GM23338 (cell line): ENCODE measurements at regions not wholly inside any gene's neighbourhood (a gene's known extent, or its start where the extent isn't known, plus 50 kb on each side); places are given as distances from the start of the nearest gene placed in this dataset.

Experiments
- ATAC-seq: fragments of 200-7000 bp; cut with Tn5 transposase; 3 replicates; pipeline ENCODE4 v1.9.1; 2020
- DNase-seq: peaks from one replicate; pipeline ENCODE4 v3.0.0-alpha.2; 2015; ENCODE audit warnings: low spot score
- H2AFZ ChIP-seq: fragments of 200-600 bp; sonication (generic); 2 replicates; pipeline ENCODE4 v1.8.0; 2016; ENCODE audit warnings: antibody characterized with exemption, mild to moderate bottlenecking, moderate library complexity
- H3F3A ChIP-seq: fragments of 200-600 bp; sonication (generic); replicated peaks from 2 replicates; pipeline ENCODE4 v1.8.0; 2017; ENCODE audit warnings: antibody characterized with exemption, mixed run types, low read depth
- H3K27ac ChIP-seq: fragments of 200-600 bp; sonication (generic); 2 replicates; pipeline ENCODE4 v1.6.1; 2016; ENCODE audit warnings: low read depth
- H3K27me3 ChIP-seq: fragments of 200-600 bp; sonication (generic); 2 replicates; pipeline ENCODE4 v1.8.0; 2016; ENCODE audit warnings: mild to moderate bottlenecking, mixed run types, moderate library complexity; ENCODE audit not compliant: insufficient read depth
- H3K36me3 ChIP-seq: fragments of 200-600 bp; sonication (generic); 2 replicates; pipeline ENCODE4 v1.8.0; 2016; ENCODE audit warnings: mild to moderate bottlenecking; ENCODE audit not compliant: insufficient read depth
- H3K4me1 ChIP-seq: fragments of 200-600 bp; sonication (generic); 2 replicates; pipeline ENCODE4 v1.8.0; 2016; ENCODE audit warnings: mild to moderate bottlenecking, moderate library complexity; ENCODE audit not compliant: insufficient read depth
- H3K4me2 ChIP-seq: fragments of 200-600 bp; sonication (generic); 2 replicates; pipeline ENCODE4 v1.7.1; 2017; ENCODE audit warnings: mixed run types
- H3K4me3 ChIP-seq: fragments of 200-600 bp; sonication (generic); 2 replicates; pipeline ENCODE4 v1.6.1; 2016; ENCODE audit warnings: mixed run types
- H3K79me2 ChIP-seq: fragments of 200-600 bp; sonication (generic); replicated peaks from 2 replicates; pipeline ENCODE4 v1.8.0; 2017; ENCODE audit warnings: mild to moderate bottlenecking; ENCODE audit not compliant: insufficient read depth
- H3K9me2 ChIP-seq: fragments of 200-600 bp; sonication (generic); 2 replicates; pipeline ENCODE4 v1.8.0; 2017; ENCODE audit not compliant: insufficient read depth
- H4K20me1 ChIP-seq: fragments of 200-600 bp; sonication (generic); replicated peaks from 2 replicates; pipeline ENCODE4 v1.8.0; 2017; ENCODE audit warnings: mild to moderate bottlenecking; ENCODE audit not compliant: insufficient read depth
- H3K27ac Mint-ChIP-seq: 2 replicates; pipeline ENCODE4 v1.8.0; 2020; ENCODE audit warnings: inconsistent platforms, mild to moderate bottlenecking, moderate library complexity, mixed read lengths
- H3K27me3 Mint-ChIP-seq: 3 replicates; pipeline ENCODE4 v1.8.0; 2022; ENCODE audit warnings: low read depth, mild to moderate bottlenecking, moderate library complexity, mixed read lengths, inconsistent platforms; ENCODE audit not compliant: insufficient read depth, poor library complexity
- H3K36me3 Mint-ChIP-seq: 3 replicates; pipeline ENCODE4 v1.8.0; 2021; ENCODE audit warnings: low read depth, mild to moderate bottlenecking, inconsistent platforms, moderate library complexity, mixed read lengths
- H3K4me1 Mint-ChIP-seq: 3 replicates; pipeline ENCODE4 v1.8.0; 2020; ENCODE audit warnings: mild to moderate bottlenecking, inconsistent platforms, mixed read lengths
- H3K4me3 Mint-ChIP-seq: 3 replicates; pipeline ENCODE4 v1.8.0; 2021; ENCODE audit warnings: moderate library complexity, mild to moderate bottlenecking, inconsistent platforms, mixed read lengths
- H3K9me3 Mint-ChIP-seq: 3 replicates; pipeline ENCODE4 v1.8.0; 2020; ENCODE audit warnings: moderate library complexity, mild to moderate bottlenecking, inconsistent platforms, mixed read lengths
- CREB1 ChIP-seq: fragments of 250-450 bp; sonication (Bioruptor Pico); IDR thresholded peaks from 2 replicates; pipeline ENCODE4 v1.5.0; 2020; ENCODE audit warnings: low read depth, mild to moderate bottlenecking, moderate library complexity
- CTCF ChIP-seq, 2 experiments: fragments of 200-600 bp in 1 of 2; sonication (generic) in 1 of 2; conservative IDR thresholded peaks; 2 replicates each; pipeline versions ENCODE4 v1.5.1 to v1.6.1; 2016 to 2017; ENCODE audit warnings: antibody characterized with exemption in 2 of 2, low read depth in 2 of 2, mild to moderate bottlenecking in 2 of 2, moderate library complexity in 1 of 2
- ETS1 ChIP-seq: IDR thresholded peaks from 2 replicates; pipeline ENCODE4 v1.6.1; 2016; ENCODE audit warnings: antibody characterized with exemption
- EZH2 ChIP-seq: fragments of 200-600 bp; sonication (generic); IDR thresholded peaks from one replicate; pipeline ENCODE4 v1.8.0; 2017; ENCODE audit warnings: antibody characterized with exemption, mild to moderate bottlenecking, low read depth; ENCODE audit not compliant: unreplicated experiment
- EZH2phosphoT487 ChIP-seq: fragments of 200-600 bp; sonication (generic); IDR thresholded peaks from one replicate; pipeline ENCODE4 v1.8.1; 2018; ENCODE audit warnings: antibody characterized with exemption; ENCODE audit not compliant: unreplicated experiment
- JUNB ChIP-seq: IDR thresholded peaks from one replicate; pipeline ENCODE4 v1.6.1; 2016; ENCODE audit warnings: antibody characterized with exemption; ENCODE audit not compliant: unreplicated experiment
- NANOG ChIP-seq: IDR thresholded peaks from 2 replicates; pipeline ENCODE4 v1.6.1; 2016; ENCODE audit warnings: antibody characterized with exemption, borderline replicate concordance
- POLR2AphosphoS5 ChIP-seq: IDR thresholded peaks from 2 replicates; pipeline ENCODE4 v1.6.1; 2016; ENCODE audit warnings: antibody characterized with exemption, low read depth
- REST ChIP-seq: IDR thresholded peaks from one replicate; pipeline ENCODE4 v1.6.1; 2018; ENCODE audit warnings: antibody characterized with exemption; ENCODE audit not compliant: unreplicated experiment
- STAT1 ChIP-seq: IDR thresholded peaks from one replicate; pipeline ENCODE4 v1.6.1; 2016; ENCODE audit warnings: antibody characterized with exemption; ENCODE audit not compliant: unreplicated experiment
- ZNF114 ChIP-seq: fragments of 250-450 bp; sonication (Bioruptor Pico); IDR thresholded peaks from 2 replicates; pipeline ENCODE4 v1.5.0; 2020; ENCODE audit warnings: mild to moderate bottlenecking, moderate library complexity
- ZNF331 ChIP-seq: fragments of 250-450 bp; sonication (Bioruptor Pico); IDR thresholded peaks from 2 replicates; pipeline ENCODE4 v1.5.0; 2020; ENCODE audit warnings: low read depth, mild to moderate bottlenecking, moderate library complexity
- ZNF462 ChIP-seq: fragments of 250-450 bp; sonication (Bioruptor Pico); IDR thresholded peaks from 2 replicates; pipeline ENCODE4 v1.5.0; 2020; ENCODE audit warnings: mild to moderate bottlenecking, moderate library complexity

- Mint-ChIP-seq H3K9me3 (no peaks in the 10 kb centered on the region; the same call in 2 of the 3 replicates), H3K4me3 (no peak overlapping the region), H3K4me1 (peaks cover 6% of the 10 kb centered on the region; the same call in 2 of the 3 replicates), H3K36me3 (no peaks in the 10 kb centered on the region), H3K27ac (no peak overlapping the region), H3K27me3 (no peaks in the 10 kb centered on the region)
- TF ChIP-seq ZNF331 (CRISPR knock-in tag) (no peak), NANOG (no peak), ETS1 (no peak), JUNB (no peak), STAT1 (no peak), EZH2 (no peak), POLR2AphosphoS5 (no peak), CTCF (conservative IDR thresholded peaks at IDR 0.05; ENCODE audit: low read depth in 2 of 2) (no peak), ZNF114 (CRISPR knock-in tag) (no peak), EZH2phosphoT487 (no peak), ZNF462 (CRISPR knock-in tag) (no peak), REST (no peak), CREB1 (CRISPR knock-in tag) (no peak)
- no peak overlapping the region for H3K4me3 ChIP-seq
- no peak overlapping the region for H2AFZ ChIP-seq
- H3K4me1 ChIP-seq: 0 out of 2 replicates have a peak, but pooled peaks cover 6% of the 10 kb centered on the region
- H3K9me2 ChIP-seq: peaks cover 3% of the 10 kb centered on the region; the same call in 1 of the 2 replicates
- ATAC-seq: no peak
- no peak for DNase-seq
- H3K27me3 ChIP-seq: no peaks in the 10 kb centered on the region
- H3F3A ChIP-seq: no peaks in the 10 kb centered on the region
- no peaks in the 10 kb centered on the region for H4K20me1 ChIP-seq
- H3K27ac ChIP-seq: no peak overlapping the region
- H3K36me3 ChIP-seq: no peaks in the 10 kb centered on the region
- H3K4me2 ChIP-seq: no peak overlapping the region
- no peaks in the 10 kb centered on the region for H3K79me2 ChIP-seq
Observed at GRCh38 chr3:18666655-18667054, 241.5 kb upstream of the SATB1 start.
